GM21381 (cell line): ENCODE measurements at regions not wholly inside any gene's neighbourhood (a gene's known extent, or its start where the extent isn't known, plus 50 kb on each side); places are given as distances from the start of the nearest gene placed in this dataset.
"Not testable (repeated sequence)": the region's sequence is repeated elsewhere in the genome, so short reads cannot be mapped to it uniquely, and the experiment has no call there.

Experiments used
- ATAC-seq: cut with Tn5 transposase; IDR thresholded peaks from one replicate; pipeline ENCODE4 v1.9.1; 2021; ENCODE audit warnings: mild to moderate bottlenecking, moderate library complexity; ENCODE audit not compliant: unreplicated experiment

GRCh38 chr11:29495676-29496075 is 521.2 kb downstream of the KCNA4 start:
- ATAC-seq, result no peak

GRCh38 chr11:29490938-29491337 is 525.9 kb downstream of the KCNA4 start:
- no peak for ATAC-seq

GRCh38 chr11:29486301-29486700 is 530.5 kb downstream of the KCNA4 start:
- ATAC-seq, result no peak

- no peak for ATAC-seq
Observed at GRCh38 chr11:29485641-29486040, 531.2 kb downstream of the KCNA4 start.

GRCh38 chr11:29484548-29484947 is 532.3 kb downstream of the KCNA4 start:
- no peak for ATAC-seq

- no peak for ATAC-seq
Observed at GRCh38 chr11:29483831-29484230, 533.0 kb downstream of the KCNA4 start.

GRCh38 chr11:29482510-29482909 is 534.3 kb downstream of the KCNA4 start:
- no peak for ATAC-seq

- ATAC-seq, result no peak
Observed at GRCh38 chr11:29481738-29482137, 535.1 kb downstream of the KCNA4 start.

GRCh38 chr11:29480981-29481380 is 535.8 kb downstream of the KCNA4 start:
- no peak for ATAC-seq

- ATAC-seq, result no peak
Observed at GRCh38 chr11:29458252-29458651, 558.6 kb downstream of the KCNA4 start.

GRCh38 chr11:29452146-29452545 is 564.7 kb downstream of the KCNA4 start:
- ATAC-seq, result no peak

- ATAC-seq, result no peak
Observed at GRCh38 chr11:29449281-29450074, 567.4 kb downstream of the KCNA4 start.

- ATAC-seq, result no peak
Observed at GRCh38 chr11:29448246-29448877, 568.5 kb downstream of the KCNA4 start.

GRCh38 chr11:29447821-29448220 is 569.0 kb downstream of the KCNA4 start:
- ATAC-seq, result no peak

GRCh38 chr11:29446132-29446531 is 570.7 kb downstream of the KCNA4 start:
- no peak for ATAC-seq

GRCh38 chr11:29445191-29445590 is 571.6 kb downstream of the KCNA4 start:
- not testable (repeated sequence) for ATAC-seq

GRCh38 chr11:29438815-29439214 is 578.0 kb downstream of the KCNA4 start:
- ATAC-seq, result no peak

GRCh38 chr11:29435421-29435820 is 581.4 kb downstream of the KCNA4 start:
- ATAC-seq, result no peak

GRCh38 chr11:29432719-29433325 is 584.0 kb downstream of the KCNA4 start:
- no peak for ATAC-seq

GRCh38 chr11:29405305-29405704 is 611.5 kb downstream of the KCNA4 start:
- no peak for ATAC-seq

- ATAC-seq, result no peak
Observed at GRCh38 chr11:29395555-29396072, 621.2 kb downstream of the KCNA4 start.

GRCh38 chr11:29389793-29390192 is 627.0 kb downstream of the KCNA4 start:
- ATAC-seq, result no peak
